H9 (cell line): ENCODE measurements at regions not wholly inside any gene's neighbourhood (a gene's known extent, or its start where the extent isn't known, plus 50 kb on each side); places are given as distances from the start of the nearest gene placed in this dataset.

Experiments used
- DNase-seq: peaks from one replicate; pipeline ENCODE4 v3.0.0-alpha.2; 2017
- H2AFZ ChIP-seq: one replicate; pipeline ENCODE4 v1.6.1; 2013; ENCODE audit warnings: mild to moderate bottlenecking, low read length, control low read depth, moderate library complexity
- H2AK5ac ChIP-seq: 2 replicates; pipeline ENCODE4 v1.6.1; 2013; ENCODE audit warnings: low read length, control low read depth, mixed read lengths; ENCODE audit not compliant: insufficient read length
- H2BK120ac ChIP-seq: one replicate; pipeline ENCODE4 v1.6.1; 2013; ENCODE audit warnings: low read depth, mild to moderate bottlenecking, low read length, control low read depth, inconsistent platforms; ENCODE audit not compliant: poor library complexity, severe bottlenecking
- H2BK12ac ChIP-seq: 2 replicates; pipeline ENCODE4 v1.6.1; 2013; ENCODE audit warnings: low read length, control low read depth, mixed read lengths, low read depth; ENCODE audit not compliant: insufficient read length
- H2BK15ac ChIP-seq: 2 replicates; pipeline ENCODE4 v1.6.1; 2013; ENCODE audit warnings: low read depth, low read length, control low read depth
- H2BK20ac ChIP-seq: one replicate; pipeline ENCODE4 v1.6.1; 2013; ENCODE audit warnings: low read depth, mild to moderate bottlenecking, low read length, control low read depth, inconsistent platforms; ENCODE audit not compliant: poor library complexity, severe bottlenecking
- H2BK5ac ChIP-seq: 2 replicates; pipeline ENCODE4 v1.6.1; 2013; ENCODE audit warnings: low read length, control low read depth, mixed read lengths; ENCODE audit not compliant: insufficient read length
- H3K14ac ChIP-seq: 2 replicates; pipeline ENCODE4 v1.6.1; 2013; ENCODE audit warnings: low read length, control low read depth; ENCODE audit not compliant: insufficient read depth
- H3K18ac ChIP-seq: 2 replicates; pipeline ENCODE4 v1.6.1; 2013; ENCODE audit warnings: low read depth, mild to moderate bottlenecking, mixed read lengths, low read length, control low read depth; ENCODE audit not compliant: insufficient read length
- H3K23ac ChIP-seq: 2 replicates; pipeline ENCODE4 v1.6.1; 2013; ENCODE audit warnings: low read length, control low read depth, mixed read lengths, low read depth; ENCODE audit not compliant: insufficient read length
- H3K23me2 ChIP-seq: 2 replicates; pipeline ENCODE4 v1.6.1; 2013; ENCODE audit warnings: low read depth, mild to moderate bottlenecking, mixed read lengths, low read length, control low read depth; ENCODE audit not compliant: insufficient read length, poor library complexity, severe bottlenecking
- H3K27ac ChIP-seq: 2 replicates; pipeline ENCODE4 v1.5.1; 2013; ENCODE audit warnings: low read length, control low read depth, mixed read lengths, low read depth; ENCODE audit not compliant: insufficient read length
- H3K27me3 ChIP-seq: 2 replicates; pipeline ENCODE4 v1.6.1; 2013; ENCODE audit warnings: low read length, control low read depth, inconsistent platforms; ENCODE audit not compliant: insufficient read depth
- H3K4ac ChIP-seq: 2 replicates; pipeline ENCODE4 v1.6.1; 2013; ENCODE audit warnings: low read depth, mild to moderate bottlenecking, control low read depth, inconsistent platforms, low read length, moderate library complexity
- H3K4me1 ChIP-seq: 2 replicates; pipeline ENCODE4 v1.6.1; 2013; ENCODE audit warnings: low read length, control low read depth, inconsistent platforms; ENCODE audit not compliant: insufficient read depth
- H3K4me2 ChIP-seq: 2 replicates; pipeline ENCODE4 v1.6.1; 2013; ENCODE audit warnings: low read length, control low read depth, mixed read lengths; ENCODE audit not compliant: insufficient read length, insufficient read depth
- H3K56ac ChIP-seq: 2 replicates; pipeline ENCODE4 v1.6.1; 2013; ENCODE audit warnings: low read depth, mild to moderate bottlenecking, mixed read lengths, low read length, control low read depth; ENCODE audit not compliant: insufficient read length
- H3K79me1 ChIP-seq: 2 replicates; pipeline ENCODE4 v1.6.1; 2013; ENCODE audit warnings: low read depth, mild to moderate bottlenecking, moderate library complexity, low read length, control low read depth, inconsistent platforms; ENCODE audit not compliant: insufficient read depth, poor library complexity, severe bottlenecking
- H3K79me2 ChIP-seq: 2 replicates; pipeline ENCODE4 v1.6.1; 2013; ENCODE audit warnings: low read length, control low read depth, inconsistent platforms; ENCODE audit not compliant: insufficient read depth
- H3K9ac ChIP-seq: 2 replicates; pipeline ENCODE4 v1.6.1; 2013; ENCODE audit warnings: low read length, control low read depth, mixed read lengths; ENCODE audit not compliant: insufficient read length; ENCODE audit errors: extremely low read depth
- H3K9me3 ChIP-seq: one replicate; pipeline ENCODE4 v1.6.1; 2013; ENCODE audit warnings: low read depth, low read length, inconsistent platforms; ENCODE audit not compliant: control insufficient read depth
- H3T11ph ChIP-seq: one replicate; pipeline ENCODE4 v1.6.1; 2013; ENCODE audit warnings: mild to moderate bottlenecking, low read length, control low read depth, inconsistent platforms
- H4K20me1 ChIP-seq: one replicate; pipeline ENCODE4 v1.6.1; 2013; ENCODE audit not compliant: control insufficient read depth, insufficient read length, insufficient read depth
- H4K5ac ChIP-seq: 2 replicates; pipeline ENCODE4 v1.6.1; 2013; ENCODE audit warnings: low read depth, mild to moderate bottlenecking, mixed read lengths, low read length, control low read depth; ENCODE audit not compliant: insufficient read length
- H4K8ac ChIP-seq: replicated peaks from 2 replicates; pipeline ENCODE4 v1.6.1; 2013; ENCODE audit warnings: low read length, control low read depth, mixed read lengths, low read depth; ENCODE audit not compliant: insufficient read length
- H4K91ac ChIP-seq: 2 replicates; pipeline ENCODE4 v1.6.1; 2013; ENCODE audit warnings: low read depth, mild to moderate bottlenecking, moderate library complexity, mixed read lengths, low read length, control low read depth; ENCODE audit not compliant: insufficient read length
- H3K27ac Mint-ChIP-seq, 3 experiments: 2 replicates in 2 of 3; 3 replicates in 1 of 3; pipeline ENCODE4 v1.8.0; 2020 to 2021; ENCODE audit warnings: mixed read lengths in 3 of 3, mild to moderate bottlenecking in 1 of 3, moderate library complexity in 1 of 3
- H3K27me3 Mint-ChIP-seq: 2 replicates; pipeline ENCODE4 v1.8.0; 2021; ENCODE audit warnings: low read depth, mild to moderate bottlenecking, moderate library complexity, mixed read lengths
- H3K36me3 Mint-ChIP-seq, 3 experiments: 2 replicates in 2 of 3; 3 replicates in 1 of 3; pipeline ENCODE4 v1.8.0; 2020 to 2021; ENCODE audit warnings: low read depth in 3 of 3, mixed read lengths in 3 of 3; ENCODE audit not compliant: insufficient read depth in 1 of 3
- H3K4me1 Mint-ChIP-seq, 2 experiments: 2 replicates each; pipeline ENCODE4 v1.8.0; 2020; ENCODE audit warnings: mixed read lengths in 2 of 2
- H3K4me3 Mint-ChIP-seq, 2 experiments: 2 replicates in 1 of 2; 3 replicates in 1 of 2; pipeline ENCODE4 v1.8.0; 2020 to 2021; ENCODE audit warnings: mild to moderate bottlenecking in 2 of 2, mixed read lengths in 2 of 2, moderate library complexity in 1 of 2
- H3K9me3 Mint-ChIP-seq, 2 experiments: 2 replicates in 1 of 2; 3 replicates in 1 of 2; pipeline ENCODE4 v1.8.0; 2020; ENCODE audit warnings: mild to moderate bottlenecking in 2 of 2, mixed read lengths in 2 of 2, moderate library complexity in 1 of 2
- CTCF ChIP-seq: fragments of 200-600 bp; sonication (generic); conservative IDR thresholded peaks from 3 replicates; pipeline ENCODE4 v1.8.0; 2021; ENCODE audit warnings: antibody characterized with exemption, mild to moderate bottlenecking
- WGBS: extraction: QIAGEN DNeasy Blood & Tissue Kit; methylation state at CpG from one replicate; pipeline ENCODE4 v1.1.7; 2013; ENCODE audit warnings: missing lambda C conversion rate, low lambda C conversion rate, mixed read lengths; ENCODE audit not compliant: insufficient read length; ENCODE audit errors: extremely low coverage; 5-methylcytosine and 5-hydroxymethylcytosine counted together

GRCh38 chr10:78363190-78363589, 329.5 kb downstream of the RPS24 start:
- H2BK12ac ChIP-seq, result no peak overlapping the region
- no peak overlapping the region for H3K4me2 ChIP-seq
- H3K4ac ChIP-seq, result no peak overlapping the region
- H3K27ac ChIP-seq, result no peak overlapping the region
- H2BK120ac ChIP-seq, result no peak overlapping the region
- no peak overlapping the region for H4K8ac ChIP-seq
- H3K9me3 ChIP-seq, result no peaks in the 10 kb centered on the region
- H3K9ac ChIP-seq, result no peak overlapping the region
- Mint-ChIP-seq H3K36me3 (peaks cover 0 to 1% (median 0%) of the 10 kb centered on the region in 3 experiments; a peak in 1 of 7 replicates), H3K27me3 (peaks cover 27% of the 10 kb centered on the region), H3K27ac (peak overlapping the region in 1 of 3 experiments; percentile 70; a peak in 2 of 7 replicates), H3K9me3 (no peaks in the 10 kb centered on the region; a peak in 1 of 5 replicates), H3K4me1 (peaks cover 35 to 44% of the 10 kb centered on the region in 2 experiments), H3K4me3 (no peak overlapping the region)
- no peak overlapping the region for H2BK20ac ChIP-seq
- H3K4me1 ChIP-seq, result no peaks in the 10 kb centered on the region; the same call in 1 of the 2 replicates
- H3K18ac ChIP-seq, result no peak overlapping the region
- no peak overlapping the region for H3T11ph ChIP-seq
- no peak overlapping the region for H3K14ac ChIP-seq
- DNase-seq, result no peak
- H4K5ac ChIP-seq, result no peak overlapping the region
- H3K56ac ChIP-seq, result no peak overlapping the region
- no peaks in the 10 kb centered on the region for H4K20me1 ChIP-seq
- no peak overlapping the region for H2AFZ ChIP-seq
- H3K23ac ChIP-seq, result no peak overlapping the region
- no CpG with 5 or more reads among the region's 4 CpGs for WGBS
- TF ChIP-seq CTCF, result no peak
- no peak overlapping the region for H2BK5ac ChIP-seq
- H4K91ac ChIP-seq, result no peak overlapping the region
- no peak overlapping the region for H2AK5ac ChIP-seq
- H2BK15ac ChIP-seq, result no peak overlapping the region
- H3K23me2 ChIP-seq, result no peaks in the 10 kb centered on the region
- H3K79me1 ChIP-seq, result no peaks in the 10 kb centered on the region
- no peaks in the 10 kb centered on the region for H3K79me2 ChIP-seq
- H3K27me3 ChIP-seq, result no peaks in the 10 kb centered on the region
